Adrenal gland (tissue), 5 donors: ENCODE measurements at regions not wholly inside any gene's neighbourhood (a gene's known extent, or its start where the extent isn't known, plus 50 kb on each side); places are given as distances from the start of the nearest gene placed in this dataset.

Source experiments
- POLR2A ChIP-seq, 2 donors: fragments of 450-650 bp; IDR thresholded peaks; one replicate each; pipeline ENCODE4 v1.6.1; 2017; ENCODE audit warnings: antibody characterized with exemption in 2 of 2, mild to moderate bottlenecking in 2 of 2, moderate library complexity in 1 of 2
- TF ChIP-seq, protein P1 (sequence below), 6 experiments: fragments of 450-650 bp in 4 of 6; fragments of 200-600 bp in 2 of 6; sonication (generic) in 1 of 6; IDR thresholded peaks; 1 replicate in 5 of 6; 2 replicates in 1 of 6; pipeline versions ENCODE4 v1.5.1 to v1.8.0; 2016 to 2021; ENCODE audit warnings: antibody characterized with exemption in 6 of 6, mild to moderate bottlenecking in 2 of 6, moderate library complexity in 1 of 6
- donor health status: DM: no; HTN: no; CAD: no.

GRCh38 chr6:115511771-115512170 lies 548.9 kb downstream of the FRK start:
- TF ChIP-seq, protein P1, sequence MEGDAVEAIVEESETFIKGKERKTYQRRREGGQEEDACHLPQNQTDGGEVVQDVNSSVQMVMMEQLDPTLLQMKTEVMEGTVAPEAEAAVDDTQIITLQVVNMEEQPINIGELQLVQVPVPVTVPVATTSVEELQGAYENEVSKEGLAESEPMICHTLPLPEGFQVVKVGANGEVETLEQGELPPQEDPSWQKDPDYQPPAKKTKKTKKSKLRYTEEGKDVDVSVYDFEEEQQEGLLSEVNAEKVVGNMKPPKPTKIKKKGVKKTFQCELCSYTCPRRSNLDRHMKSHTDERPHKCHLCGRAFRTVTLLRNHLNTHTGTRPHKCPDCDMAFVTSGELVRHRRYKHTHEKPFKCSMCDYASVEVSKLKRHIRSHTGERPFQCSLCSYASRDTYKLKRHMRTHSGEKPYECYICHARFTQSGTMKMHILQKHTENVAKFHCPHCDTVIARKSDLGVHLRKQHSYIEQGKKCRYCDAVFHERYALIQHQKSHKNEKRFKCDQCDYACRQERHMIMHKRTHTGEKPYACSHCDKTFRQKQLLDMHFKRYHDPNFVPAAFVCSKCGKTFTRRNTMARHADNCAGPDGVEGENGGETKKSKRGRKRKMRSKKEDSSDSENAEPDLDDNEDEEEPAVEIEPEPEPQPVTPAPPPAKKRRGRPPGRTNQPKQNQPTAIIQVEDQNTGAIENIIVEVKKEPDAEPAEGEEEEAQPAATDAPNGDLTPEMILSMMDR (IDR thresholded peaks at IDR 0.05), result no peak
- no peak for TF ChIP-seq POLR2A (IDR thresholded peaks at IDR 0.05)
